ENCODE measurements at regions not wholly inside any gene's neighbourhood (a gene's known extent, or its start where the extent isn't known, plus 50 kb on each side); places are given as distances from the start of the nearest gene placed in this dataset.

- TF ChIP-seq EZH2 (IDR thresholded peaks at IDR 0.05): no peak
- TF ChIP-seq POLR2AphosphoS5 (IDR thresholded peaks at IDR 0.05; ENCODE audit: borderline replicate concordance, low read depth, low read length): no peak
- TF ChIP-seq FOXP2 (optimal IDR thresholded peaks at IDR 0.05; ENCODE audit: control extremely low read depth, extremely low read length, insufficient read depth): no peak
Measured at GRCh38 chr13:90246687-90247345, 1100.7 kb upstream of the MIR17HG start.
